ENCODE measurements at regions not wholly inside any gene's neighbourhood (a gene's known extent, or its start where the extent isn't known, plus 50 kb on each side); places are given as distances from the start of the nearest gene placed in this dataset.
"Not testable (repeated sequence)": the region's sequence is repeated elsewhere in the genome, so short reads cannot be mapped to it uniquely, and the experiment has no call there.

- no peak for DNase-seq
These were observed 367.8 kb upstream of the SLC7A11 start for GRCh38 chr4:138609943-138610350.

DNA sequence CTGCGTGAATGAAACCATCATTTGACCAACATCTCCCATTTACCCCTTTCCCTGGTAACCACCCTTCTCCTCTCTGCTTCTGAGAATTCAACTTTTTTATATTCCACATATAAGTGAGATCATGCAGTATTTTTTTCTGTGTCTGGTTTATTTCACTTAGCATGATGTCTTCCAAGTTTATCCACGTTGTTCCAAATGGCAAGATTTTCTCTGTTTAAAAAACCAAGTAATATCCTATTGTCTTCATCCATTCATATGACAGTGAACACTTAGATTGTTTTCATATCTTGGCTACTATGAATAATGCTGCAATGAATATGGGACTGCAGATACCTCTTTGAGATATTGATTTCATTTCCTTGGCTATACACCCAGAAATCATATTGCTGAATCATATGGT is 362.4 kb upstream of the SLC7A11 start:
- no peak for DNase-seq

GRCh38 chr4:138602664-138603063 is 360.5 kb upstream of the SLC7A11 start:
- no peak for DNase-seq

GRCh38 chr4:138599965-138600364 is 357.8 kb upstream of the SLC7A11 start:
- no peak for DNase-seq

- no peak for DNase-seq
These were observed 356.1 kb upstream of the SLC7A11 start for GRCh38 chr4:138598226-138598625.

GRCh38 chr4:138596896-138597295 is 354.7 kb upstream of the SLC7A11 start:
- DNase-seq, result no peak

- DNase-seq, result no peak
These were observed 353.7 kb upstream of the SLC7A11 start for GRCh38 chr4:138595731-138596460.

GRCh38 chr4:138595171-138595570 is 353.0 kb upstream of the SLC7A11 start:
- DNase-seq, result no peak

DNA sequence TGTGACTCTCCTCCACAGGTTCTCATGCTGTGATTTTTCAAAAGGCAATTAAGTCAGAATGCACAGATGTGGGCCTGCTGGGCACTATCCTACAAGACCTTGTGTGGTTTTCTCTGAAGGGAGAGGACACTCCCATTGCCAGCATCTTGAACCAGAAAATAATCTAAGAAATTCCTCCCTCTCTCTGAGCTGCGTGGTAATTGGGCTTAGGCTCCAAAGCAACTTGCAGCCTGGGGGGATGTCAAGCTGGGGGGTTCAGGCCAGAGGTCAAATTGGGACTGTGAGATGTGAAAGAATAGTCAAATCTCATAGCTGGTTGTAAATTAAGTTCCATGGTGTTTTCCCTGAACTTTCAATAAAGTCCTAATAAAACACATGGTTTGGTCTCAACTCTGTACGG is 350.6 kb upstream of the SLC7A11 start:
- DNase-seq, result no peak

DNA sequence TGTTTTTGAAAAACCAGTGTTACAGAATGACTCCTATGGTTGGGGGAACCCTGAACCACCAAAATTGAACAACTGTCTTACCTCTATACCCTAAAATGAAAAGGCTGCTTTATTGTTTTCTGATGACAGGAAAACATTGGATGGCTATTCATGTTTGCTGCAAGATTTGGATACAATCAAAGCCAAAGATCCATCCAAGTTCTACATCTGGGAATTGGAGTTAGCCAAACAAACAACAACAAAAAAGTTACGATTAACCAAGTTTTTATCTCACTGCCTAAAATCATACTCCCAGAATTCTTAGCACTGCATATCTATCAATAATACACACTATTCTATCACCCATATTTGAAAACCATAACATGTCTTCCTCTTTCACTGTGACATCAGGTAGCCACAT is 349.7 kb upstream of the SLC7A11 start:
- no peak for DNase-seq

DNA sequence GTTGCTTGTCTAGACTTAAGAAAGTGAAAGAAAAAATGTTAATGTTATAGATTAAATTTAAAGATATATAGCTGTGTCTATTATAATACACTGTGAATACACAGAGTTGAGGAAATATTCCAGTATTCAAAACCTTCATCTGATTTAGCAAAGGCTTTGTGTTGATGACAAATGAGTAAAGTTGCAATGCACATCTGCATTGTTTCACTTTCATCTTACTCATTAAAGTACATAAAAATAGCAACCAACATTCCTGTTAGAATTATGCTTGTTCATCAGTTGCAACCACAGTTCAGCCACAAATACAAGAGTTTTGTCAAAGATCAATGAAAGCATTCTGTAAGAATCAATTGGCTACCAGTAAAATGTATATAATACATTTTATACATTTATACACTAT is 346.4 kb upstream of the SLC7A11 start:
- DNase-seq, result no peak

DNA sequence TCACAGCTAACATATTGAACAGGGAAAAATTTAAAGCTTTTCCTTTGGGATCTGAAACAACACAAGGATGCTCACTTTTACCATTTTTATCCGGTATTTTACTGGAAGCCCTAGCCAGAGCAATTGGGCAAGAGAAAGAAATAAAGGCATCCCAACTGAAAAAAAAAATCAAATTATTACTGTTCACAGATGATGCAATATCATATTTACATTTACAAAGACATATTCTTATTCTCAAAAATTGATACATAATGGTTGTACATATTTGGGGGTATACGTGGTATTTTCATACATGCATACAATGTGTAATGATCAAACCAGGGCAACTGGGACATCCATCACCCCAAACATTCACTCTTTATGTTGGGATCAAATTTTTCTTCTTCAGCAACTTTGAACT is 337.0 kb upstream of the SLC7A11 start:
- DNase-seq, result no peak

DNA sequence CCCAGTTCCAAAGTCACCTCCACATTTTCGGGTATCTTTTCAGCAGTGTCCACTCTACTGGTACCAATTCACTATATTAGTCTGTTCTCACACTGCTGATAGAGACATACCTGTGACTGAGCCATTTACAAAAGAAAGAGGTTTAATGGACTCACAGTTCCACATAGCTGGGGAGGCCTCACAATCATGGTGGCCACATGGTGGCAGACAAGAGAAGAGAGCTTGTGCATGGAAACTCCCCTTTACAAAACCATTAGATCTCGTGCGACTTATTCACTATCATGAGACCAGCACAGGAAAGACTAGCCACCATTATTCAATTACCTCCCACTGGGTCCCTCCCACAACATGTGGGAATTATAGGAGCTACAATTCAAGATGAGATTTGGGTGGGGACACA is 335.7 kb upstream of the SLC7A11 start:
- DNase-seq, result not testable (repeated sequence)

DNA sequence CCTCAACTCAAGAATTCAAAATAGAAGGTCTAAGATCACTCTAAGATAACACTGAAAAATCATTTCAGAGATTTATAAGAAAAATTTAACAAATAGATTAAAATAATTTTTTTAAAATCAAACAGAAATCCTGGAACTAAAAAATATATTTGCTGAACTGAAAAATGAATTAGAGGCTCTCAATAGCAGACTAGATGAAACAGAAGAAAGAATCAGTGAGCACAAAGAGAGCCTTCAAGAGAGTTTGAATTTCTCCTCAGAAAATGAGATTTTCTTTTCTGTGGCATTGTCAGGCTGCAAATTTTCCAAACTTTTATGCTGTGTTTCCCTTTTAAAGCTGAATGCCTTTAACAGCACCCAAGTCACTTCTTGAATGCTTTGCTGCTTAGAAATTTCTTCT is 335.0 kb upstream of the SLC7A11 start:
- no peak for DNase-seq

- DNase-seq, result no peak
These were observed 334.5 kb upstream of the SLC7A11 start for GRCh38 chr4:138576684-138577083.

DNA sequence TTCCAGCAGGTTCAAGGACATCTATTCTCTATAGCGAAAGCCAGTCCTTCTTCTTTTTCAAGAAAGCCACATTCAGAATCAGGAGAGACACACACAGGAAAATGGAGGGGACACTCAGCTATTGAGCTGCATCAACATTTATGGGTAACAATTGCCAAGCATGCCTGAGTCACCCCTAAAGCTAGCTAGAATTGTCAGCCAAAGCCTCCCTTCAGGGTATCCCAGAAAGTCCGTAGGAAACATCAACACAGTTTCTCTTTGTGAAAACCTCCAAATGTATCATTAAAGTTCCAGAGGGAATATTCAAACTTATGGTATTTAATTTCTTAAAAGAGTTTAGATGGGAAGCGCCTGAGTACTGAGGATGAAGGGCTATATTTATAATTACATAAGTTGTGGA is 331.1 kb upstream of the SLC7A11 start:
- no peak for DNase-seq

DNA sequence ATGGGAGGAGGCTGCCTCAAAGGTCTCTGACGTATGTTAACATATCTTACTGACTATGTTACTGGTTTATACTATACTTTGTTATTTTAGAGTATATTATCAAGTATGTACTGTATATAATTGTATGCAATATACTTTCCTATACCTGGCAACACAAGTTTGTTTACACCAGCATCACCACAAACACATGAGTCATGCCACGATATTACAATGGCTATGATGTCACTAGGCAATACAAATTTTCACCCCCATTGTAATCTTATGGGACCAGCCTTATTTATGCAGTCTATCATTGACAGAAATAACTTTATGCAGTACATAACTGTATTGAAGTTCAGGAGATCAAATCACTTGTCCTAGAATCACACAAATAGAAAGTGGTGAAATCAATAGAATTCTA is 329.9 kb upstream of the SLC7A11 start:
- DNase-seq, result no peak

GRCh38 chr4:138567696-138568095 is 325.5 kb upstream of the SLC7A11 start:
- no peak for DNase-seq

GRCh38 chr4:138565576-138565975 is 323.4 kb upstream of the SLC7A11 start:
- no peak for DNase-seq

DNA sequence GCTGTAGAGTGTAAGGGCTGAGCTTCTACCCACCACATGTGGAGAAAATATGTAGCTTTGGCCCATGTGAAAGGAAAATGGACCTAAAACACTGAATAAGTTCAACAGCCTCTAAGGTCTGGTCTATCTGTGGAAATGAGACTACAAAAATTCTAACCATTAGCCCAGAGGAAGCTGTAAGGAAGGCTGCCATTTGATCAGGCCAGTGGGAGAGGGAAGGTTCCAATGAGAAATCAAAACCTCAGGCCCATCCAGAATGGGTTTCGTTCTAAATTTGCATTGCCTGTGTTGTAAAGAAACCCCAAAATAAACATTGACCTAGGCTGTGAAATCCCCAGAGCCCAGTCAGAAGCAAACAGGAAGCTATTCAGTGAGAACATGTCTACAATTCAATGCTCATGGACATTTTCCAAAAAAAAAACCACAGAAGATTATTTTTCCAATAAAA is 320.4 kb upstream of the SLC7A11 start:
- no peak for DNase-seq

GRCh38 chr4:138561906-138562305 is 319.8 kb upstream of the SLC7A11 start:
- DNase-seq, result no peak

- DNase-seq, result no peak
These were observed 319.2 kb upstream of the SLC7A11 start for GRCh38 chr4:138561276-138561880.

- no peak for DNase-seq
These were observed 318.3 kb upstream of the SLC7A11 start for GRCh38 chr4:138560448-138560847.

DNA sequence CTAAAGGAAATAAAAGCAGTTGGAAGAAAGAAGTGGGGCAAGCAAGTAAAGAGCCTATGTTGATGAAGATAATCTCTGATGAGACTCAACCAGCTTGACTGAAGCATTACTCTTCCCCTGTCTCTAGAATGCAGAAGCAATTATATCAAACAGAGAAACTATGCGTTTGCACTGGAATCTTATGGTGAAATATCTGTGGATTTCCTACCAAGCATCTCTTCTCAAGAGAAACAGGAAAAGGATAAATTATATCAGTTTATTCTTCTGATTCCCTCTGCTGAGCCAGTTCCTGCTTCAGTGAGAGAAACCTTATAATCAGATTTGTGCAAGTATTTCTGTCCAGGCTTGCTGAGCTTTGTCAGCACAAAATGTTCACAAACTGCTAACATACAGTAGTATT is 316.7 kb upstream of the SLC7A11 start:
- no peak for DNase-seq

DNA sequence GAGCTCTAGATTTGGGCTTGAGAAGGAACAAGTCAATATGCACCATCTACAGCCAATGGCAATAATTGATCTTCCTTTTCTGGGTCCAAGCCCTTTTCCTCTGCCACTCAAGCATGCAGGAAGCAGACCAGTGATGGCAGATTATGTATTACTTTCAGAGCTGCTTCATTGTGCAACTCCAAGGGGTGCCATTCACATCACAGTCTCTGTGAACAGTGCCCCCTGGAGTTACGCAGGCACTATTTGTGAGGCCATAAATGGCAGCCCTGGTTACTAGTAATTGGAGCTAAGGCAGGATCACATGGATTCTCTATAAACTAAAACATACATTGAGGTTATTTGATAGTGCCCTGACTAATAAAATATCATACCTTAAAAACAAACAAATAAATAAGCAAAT is 313.4 kb upstream of the SLC7A11 start:
- DNase-seq, result no peak

All from NCI-H2171 (cell line).